ENCODE measurements at regions not wholly inside any gene's neighbourhood (a gene's known extent, or its start where the extent isn't known, plus 50 kb on each side); places are given as distances from the start of the nearest gene placed in this dataset.
"Not testable (repeated sequence)": the region's sequence is repeated elsewhere in the genome, so short reads cannot be mapped to it uniquely, and the experiment has no call there.

GRCh38 chr18:39574897-39575296 lies 2009.3 kb upstream of the CELF4 start:
- H3K27me3 ChIP-seq (replicated peaks; ENCODE audit: control insufficient read depth, insufficient read depth, low read length, poor library complexity, severe bottlenecking): no peaks in the 10 kb centered on the region
- no peak overlapping the region for H3K4me3 ChIP-seq (ENCODE audit: insufficient read depth, low read depth, low read length, poor library complexity, severe bottlenecking)
- no peaks in the 10 kb centered on the region for H3K4me1 ChIP-seq (ENCODE audit: control insufficient read depth, insufficient read depth, low read length, poor library complexity, severe bottlenecking)
- no peaks in the 10 kb centered on the region for H3K36me3 ChIP-seq (ENCODE audit: control insufficient read depth, insufficient read depth, low read length)
- H3K27ac ChIP-seq (ENCODE audit: insufficient read depth, low read length, poor library complexity, severe bottlenecking): no peak overlapping the region
- no peak for DNase-seq
- H3K9me3 ChIP-seq (ENCODE audit: control insufficient read depth, low read length): no peaks in the 10 kb centered on the region

- H3K27ac ChIP-seq (ENCODE audit: insufficient read depth, low read length, poor library complexity, severe bottlenecking): no peak overlapping the region
- H3K27me3 ChIP-seq (replicated peaks; ENCODE audit: control insufficient read depth, insufficient read depth, low read length, poor library complexity, severe bottlenecking): no peaks in the 10 kb centered on the region
- H3K9me3 ChIP-seq (ENCODE audit: control insufficient read depth, low read length): no peaks in the 10 kb centered on the region
- H3K4me3 ChIP-seq (ENCODE audit: insufficient read depth, low read depth, low read length, poor library complexity, severe bottlenecking): no peak overlapping the region
- no peak for DNase-seq
- H3K36me3 ChIP-seq (ENCODE audit: control insufficient read depth, insufficient read depth, low read length): no peaks in the 10 kb centered on the region
- no peaks in the 10 kb centered on the region for H3K4me1 ChIP-seq (ENCODE audit: control insufficient read depth, insufficient read depth, low read length, poor library complexity, severe bottlenecking)
Observed at GRCh38 chr18:39571511-39571910, 2005.9 kb upstream of the CELF4 start.

- not testable (repeated sequence) for H3K9me3 ChIP-seq (ENCODE audit: control insufficient read depth, low read length); H3K4me3 ChIP-seq (ENCODE audit: insufficient read depth, low read depth, low read length, poor library complexity, severe bottlenecking); H3K27ac ChIP-seq (ENCODE audit: insufficient read depth, low read length, poor library complexity, severe bottlenecking); DNase-seq; H3K36me3 ChIP-seq (ENCODE audit: control insufficient read depth, insufficient read depth, low read length); H3K27me3 ChIP-seq (replicated peaks; ENCODE audit: control insufficient read depth, insufficient read depth, low read length, poor library complexity, severe bottlenecking); H3K4me1 ChIP-seq (ENCODE audit: control insufficient read depth, insufficient read depth, low read length, poor library complexity, severe bottlenecking)
Observed at GRCh38 chr18:39565551-39566230, 2000.1 kb upstream of the CELF4 start.

DNA sequence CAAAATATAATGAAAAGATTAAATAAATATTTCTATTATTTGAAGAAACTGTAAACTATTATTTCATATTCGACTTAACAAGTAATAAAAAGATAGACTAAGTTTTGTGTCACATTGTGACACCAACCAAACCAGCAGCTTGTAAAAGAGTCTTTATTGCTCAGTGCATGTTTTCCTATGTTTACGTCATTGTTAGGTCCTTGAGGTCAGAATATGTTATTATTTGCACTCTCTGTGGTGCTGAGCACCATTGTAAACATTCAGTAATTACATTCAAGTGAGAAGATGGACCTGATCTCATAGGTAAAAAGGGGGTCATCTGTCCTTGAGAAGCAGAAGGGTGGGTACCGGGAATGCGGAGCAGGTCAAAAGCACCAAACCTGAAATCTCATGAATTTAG lies 1999.1 kb upstream of the CELF4 start:
- Histone ChIP-seq H3K4me1 (ENCODE audit: control insufficient read depth, insufficient read depth, low read length, poor library complexity, severe bottlenecking) (no peaks in the 10 kb centered on the region), H3K27ac (ENCODE audit: insufficient read depth, low read length, poor library complexity, severe bottlenecking) (no peak overlapping the region), H3K9me3 (ENCODE audit: control insufficient read depth, low read length) (no peaks in the 10 kb centered on the region), H3K4me3 (ENCODE audit: insufficient read depth, low read depth, low read length, poor library complexity, severe bottlenecking) (no peak overlapping the region), H3K36me3 (ENCODE audit: control insufficient read depth, insufficient read depth, low read length) (no peaks in the 10 kb centered on the region), H3K27me3 (replicated peaks; ENCODE audit: control insufficient read depth, insufficient read depth, low read length, poor library complexity, severe bottlenecking) (no peaks in the 10 kb centered on the region)
- DNase-seq: no peak

DNA sequence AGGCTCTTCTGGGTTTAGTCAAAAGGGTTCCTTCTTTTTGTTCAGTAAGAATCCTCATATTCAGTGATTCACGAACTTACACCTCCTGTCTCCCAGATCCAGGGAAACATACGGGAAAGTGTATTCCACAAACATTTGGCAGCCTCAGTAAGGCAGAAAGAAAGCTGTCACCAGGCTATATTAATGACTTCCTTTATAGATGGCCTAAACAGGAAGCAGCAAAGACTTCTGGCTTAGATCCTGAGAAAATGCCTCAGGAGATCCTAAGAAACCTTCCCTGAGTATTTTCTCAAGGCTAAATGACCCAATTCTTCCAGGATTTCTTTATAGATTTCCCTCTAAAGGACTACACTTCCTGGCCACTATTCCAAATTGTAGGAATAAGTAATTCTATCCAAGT lies 1995.5 kb upstream of the CELF4 start:
- Histone ChIP-seq H3K27ac (ENCODE audit: insufficient read depth, low read length, poor library complexity, severe bottlenecking) (no peak overlapping the region), H3K36me3 (ENCODE audit: control insufficient read depth, insufficient read depth, low read length) (no peaks in the 10 kb centered on the region), H3K27me3 (replicated peaks; ENCODE audit: control insufficient read depth, insufficient read depth, low read length, poor library complexity, severe bottlenecking) (no peaks in the 10 kb centered on the region), H3K4me1 (ENCODE audit: control insufficient read depth, insufficient read depth, low read length, poor library complexity, severe bottlenecking) (no peaks in the 10 kb centered on the region), H3K4me3 (ENCODE audit: insufficient read depth, low read depth, low read length, poor library complexity, severe bottlenecking) (no peak overlapping the region), H3K9me3 (ENCODE audit: control insufficient read depth, low read length) (no peaks in the 10 kb centered on the region)
- DNase-seq: no peak

- H3K36me3 ChIP-seq (ENCODE audit: control insufficient read depth, insufficient read depth, low read length): no peaks in the 10 kb centered on the region
- no peak overlapping the region for H3K27ac ChIP-seq (ENCODE audit: insufficient read depth, low read length, poor library complexity, severe bottlenecking)
- H3K27me3 ChIP-seq (replicated peaks; ENCODE audit: control insufficient read depth, insufficient read depth, low read length, poor library complexity, severe bottlenecking): no peaks in the 10 kb centered on the region
- no peak for DNase-seq
- H3K9me3 ChIP-seq (ENCODE audit: control insufficient read depth, low read length): no peaks in the 10 kb centered on the region
- no peaks in the 10 kb centered on the region for H3K4me1 ChIP-seq (ENCODE audit: control insufficient read depth, insufficient read depth, low read length, poor library complexity, severe bottlenecking)
- H3K4me3 ChIP-seq (ENCODE audit: insufficient read depth, low read depth, low read length, poor library complexity, severe bottlenecking): no peak overlapping the region
Observed at GRCh38 chr18:39558658-39559057, 1993.1 kb upstream of the CELF4 start.

DNA sequence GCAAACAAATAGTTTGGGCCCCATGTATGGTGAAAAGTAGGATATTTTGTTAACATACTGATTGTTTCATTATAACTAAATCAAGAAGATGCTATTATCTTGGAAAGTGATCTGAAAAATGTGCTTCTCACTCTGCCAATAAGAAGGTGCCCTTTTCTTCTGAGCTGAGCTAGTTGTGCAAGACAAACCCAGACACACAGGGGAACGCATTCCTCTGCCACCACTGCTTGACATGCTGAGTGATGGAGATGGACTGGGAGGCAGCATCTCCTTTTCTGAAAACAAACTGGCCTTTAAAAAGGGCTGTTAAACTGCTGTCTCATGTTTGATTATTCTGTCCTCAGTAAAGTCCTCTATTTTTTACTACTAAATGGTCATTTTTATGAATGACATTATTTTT lies 1989.9 kb upstream of the CELF4 start:
- Histone ChIP-seq H3K4me3 (ENCODE audit: insufficient read depth, low read depth, low read length, poor library complexity, severe bottlenecking) (no peak overlapping the region), H3K27me3 (replicated peaks; ENCODE audit: control insufficient read depth, insufficient read depth, low read length, poor library complexity, severe bottlenecking) (no peaks in the 10 kb centered on the region), H3K4me1 (ENCODE audit: control insufficient read depth, insufficient read depth, low read length, poor library complexity, severe bottlenecking) (no peaks in the 10 kb centered on the region), H3K27ac (ENCODE audit: insufficient read depth, low read length, poor library complexity, severe bottlenecking) (no peak overlapping the region), H3K36me3 (ENCODE audit: control insufficient read depth, insufficient read depth, low read length) (no peaks in the 10 kb centered on the region), H3K9me3 (ENCODE audit: control insufficient read depth, low read length) (no peaks in the 10 kb centered on the region)
- DNase-seq: no peak

GRCh38 chr18:39550701-39551100 lies 1985.1 kb upstream of the CELF4 start:
- no peaks in the 10 kb centered on the region for H3K4me1 ChIP-seq (ENCODE audit: control insufficient read depth, insufficient read depth, low read length, poor library complexity, severe bottlenecking)
- H3K27me3 ChIP-seq (replicated peaks; ENCODE audit: control insufficient read depth, insufficient read depth, low read length, poor library complexity, severe bottlenecking): no peaks in the 10 kb centered on the region
- no peak overlapping the region for H3K27ac ChIP-seq (ENCODE audit: insufficient read depth, low read length, poor library complexity, severe bottlenecking)
- no peaks in the 10 kb centered on the region for H3K9me3 ChIP-seq (ENCODE audit: control insufficient read depth, low read length)
- H3K36me3 ChIP-seq (ENCODE audit: control insufficient read depth, insufficient read depth, low read length): no peaks in the 10 kb centered on the region
- no peak for DNase-seq
- no peak overlapping the region for H3K4me3 ChIP-seq (ENCODE audit: insufficient read depth, low read depth, low read length, poor library complexity, severe bottlenecking)

DNA sequence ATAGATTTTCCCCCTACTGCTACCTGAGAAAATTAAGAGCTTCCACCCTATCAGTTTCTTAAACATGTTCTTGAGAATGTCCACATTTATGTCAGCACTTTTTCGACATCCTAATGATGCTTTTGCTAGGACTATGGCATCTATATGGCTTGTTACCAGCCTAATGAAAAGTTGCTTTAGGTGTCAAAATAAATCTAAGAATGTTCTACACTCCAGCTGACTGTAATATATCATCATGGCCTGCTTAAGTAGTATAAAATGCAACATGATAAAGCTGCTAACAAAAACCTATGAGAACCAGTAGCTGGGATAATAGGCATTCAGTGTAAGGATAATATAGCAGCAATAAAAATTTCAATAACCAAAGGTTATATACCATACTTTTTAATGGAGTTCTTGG lies 1983.5 kb upstream of the CELF4 start:
- Histone ChIP-seq H3K9me3 (ENCODE audit: control insufficient read depth, low read length) (no peaks in the 10 kb centered on the region), H3K27ac (ENCODE audit: insufficient read depth, low read length, poor library complexity, severe bottlenecking) (no peak overlapping the region), H3K36me3 (ENCODE audit: control insufficient read depth, insufficient read depth, low read length) (no peaks in the 10 kb centered on the region), H3K4me3 (ENCODE audit: insufficient read depth, low read depth, low read length, poor library complexity, severe bottlenecking) (no peak overlapping the region), H3K27me3 (replicated peaks; ENCODE audit: control insufficient read depth, insufficient read depth, low read length, poor library complexity, severe bottlenecking) (no peaks in the 10 kb centered on the region), H3K4me1 (ENCODE audit: control insufficient read depth, insufficient read depth, low read length, poor library complexity, severe bottlenecking) (no peaks in the 10 kb centered on the region)
- no peak for DNase-seq

- no peak for DNase-seq
- H3K4me1 ChIP-seq (ENCODE audit: control insufficient read depth, insufficient read depth, low read length, poor library complexity, severe bottlenecking): no peaks in the 10 kb centered on the region
Observed at GRCh38 chr18:39531659-39532058, 1966.1 kb upstream of the CELF4 start.

More at GRCh38 chr18:39531659-39532058, 1966.1 kb upstream of the CELF4 start:
- H3K36me3 ChIP-seq (ENCODE audit: control insufficient read depth, insufficient read depth, low read length): no peaks in the 10 kb centered on the region
- H3K27ac ChIP-seq (ENCODE audit: insufficient read depth, low read length, poor library complexity, severe bottlenecking): no peak overlapping the region
- no peaks in the 10 kb centered on the region for H3K27me3 ChIP-seq (replicated peaks; ENCODE audit: control insufficient read depth, insufficient read depth, low read length, poor library complexity, severe bottlenecking)
- H3K4me3 ChIP-seq (ENCODE audit: insufficient read depth, low read depth, low read length, poor library complexity, severe bottlenecking): no peak overlapping the region
- H3K9me3 ChIP-seq (ENCODE audit: control insufficient read depth, low read length): no peaks in the 10 kb centered on the region

All from effector memory CD4-positive, alpha-beta T cell (primary cell).